Upper lobe of left lung (tissue), 6 donors: ENCODE measurements at regions not wholly inside any gene's neighbourhood (a gene's known extent, or its start where the extent isn't known, plus 50 kb on each side); places are given as distances from the start of the nearest gene placed in this dataset.

Experiments
- ATAC-seq, 2 donors: fragments of 200-7000 bp; cut with Tn5 transposase; one replicate each; pipeline ENCODE4 v1.9.1; 2022; ENCODE audit warnings: mild to moderate bottlenecking in 2 of 2, moderate library complexity in 2 of 2; ENCODE audit not compliant: low FRiP score in 2 of 2
- DNase-seq, 2 donors: peaks; one replicate each; pipeline ENCODE4 v3.0.0-alpha.2; 2019 to 2020
- H3K27ac ChIP-seq, 4 donors: fragments of 200-600 bp; sonication (generic); one replicate each; pipeline ENCODE4 v1.5.1; 2016 to 2019
- H3K27me3 ChIP-seq, 4 donors: fragments of 200-600 bp; sonication (generic); one replicate each; pipeline ENCODE4 v1.5.1; 2017 to 2019
- H3K36me3 ChIP-seq, 4 donors: fragments of 200-600 bp; sonication (generic); one replicate each; pipeline ENCODE4 v1.5.1; 2016 to 2019
- H3K4me1 ChIP-seq, 4 donors: fragments of 200-600 bp; sonication (generic); one replicate each; pipeline ENCODE4 v1.5.1; 2018 to 2019
- H3K4me3 ChIP-seq, 4 donors: fragments of 200-600 bp; sonication (generic); one replicate each; pipeline ENCODE4 v1.5.1; 2017 to 2019; ENCODE audit warnings: mild to moderate bottlenecking in 2 of 4, moderate library complexity in 1 of 4
- H3K9me3 ChIP-seq, 4 donors: fragments of 200-600 bp; sonication (generic); one replicate each; pipeline ENCODE4 v1.5.1; 2018 to 2019
- CTCF ChIP-seq, 6 experiments: fragments of 450-650 bp in 4 of 6; fragments of 200-600 bp in 2 of 6; sonication (generic) in 2 of 6; IDR thresholded peaks; one replicate each; pipeline ENCODE4 v1.5.1; 2016 to 2019; ENCODE audit warnings: antibody characterized with exemption in 6 of 6
- EP300 ChIP-seq, 4 donors: sonication (generic); formaldehyde crosslinking; IDR thresholded peaks; one replicate each; pipeline ENCODE4 v1.5.1; 2017; ENCODE audit warnings: antibody characterized with exemption in 4 of 4, control low read depth in 2 of 4
- POLR2A ChIP-seq, 4 donors: fragments of 450-650 bp; IDR thresholded peaks; one replicate each; pipeline ENCODE4 v1.5.1; 2016 to 2017; ENCODE audit warnings: antibody characterized with exemption in 4 of 4, mild to moderate bottlenecking in 2 of 4
- POLR2AphosphoS5 ChIP-seq, 2 donors: sonication (generic); formaldehyde crosslinking; IDR thresholded peaks; one replicate each; pipeline ENCODE4 v1.5.1; 2017; ENCODE audit warnings: antibody characterized with exemption in 2 of 2
- WGBS, 2 donors: methylation state at CpG; one replicate each; pipeline ENCODE4 v1.1.5; 2017 to 2018; 5-methylcytosine and 5-hydroxymethylcytosine counted together
- donor health status: DM: no; HTN: no; CAD: no; lungs with moderate emphysema.
- donor health status: DM: no; HTN: yes; CAD: no; lungs with severe emphysema.

GRCh38 chr2:194352505-194352904 is 1304.5 kb upstream of the SLC39A10 start:
- ATAC-seq (no peak), DNase-seq (no peak)
- H3K4me1 ChIP-seq: no peaks in the 10 kb centered on the region
- H3K27me3 ChIP-seq: no peaks in the 10 kb centered on the region
- no peaks in the 10 kb centered on the region for H3K36me3 ChIP-seq
- 67 to 86% methylated on average over 1 of the region's 1 CpG for WGBS, 2 donors
- H3K4me3 ChIP-seq: no peak overlapping the region
- H3K27ac ChIP-seq: no peak overlapping the region
- no peaks in the 10 kb centered on the region for H3K9me3 ChIP-seq
- TF ChIP-seq POLR2AphosphoS5 (IDR thresholded peaks at IDR 0.05): no peak
- TF ChIP-seq POLR2A (IDR thresholded peaks at IDR 0.05): no peak
- TF ChIP-seq CTCF (IDR thresholded peaks at IDR 0.05): no peak
- no peak for TF ChIP-seq EP300 (IDR thresholded peaks at IDR 0.05)

- Histone ChIP-seq H3K27ac (no peak overlapping the region), H3K4me3 (no peak overlapping the region), H3K36me3 (no peaks in the 10 kb centered on the region), H3K27me3 (no peaks in the 10 kb centered on the region), H3K9me3 (no peaks in the 10 kb centered on the region), H3K4me1 (no peaks in the 10 kb centered on the region)
- 25 to 41% methylated on average over 1 of the region's 1 CpG for whole genome bisulfite sequencing, 2 donors
- DNase-seq (no peak), ATAC-seq (no peak)
- TF ChIP-seq POLR2A (IDR thresholded peaks at IDR 0.05): no peak
- no peak for TF ChIP-seq EP300 (IDR thresholded peaks at IDR 0.05)
- no peak for TF ChIP-seq POLR2AphosphoS5 (IDR thresholded peaks at IDR 0.05)
These were observed 1310.8 kb upstream of the SLC39A10 start for GRCh38 chr2:194346193-194346592.

- 81 to 88% methylated on average over 2 of the region's 2 CpGs for WGBS, 2 donors
- no peak for DNase-seq
- no peaks in the 10 kb centered on the region for H3K4me1 ChIP-seq
- H3K36me3 ChIP-seq: no peaks in the 10 kb centered on the region
- no peak for ATAC-seq
- H3K9me3 ChIP-seq: no peaks in the 10 kb centered on the region
- H3K27ac ChIP-seq: no peak overlapping the region
- H3K27me3 ChIP-seq: no peaks in the 10 kb centered on the region
- no peak for TF ChIP-seq CTCF (IDR thresholded peaks at IDR 0.05)
- no peak for TF ChIP-seq EP300 (IDR thresholded peaks at IDR 0.05)
- no peak for TF ChIP-seq POLR2A (IDR thresholded peaks at IDR 0.05)
- no peak for TF ChIP-seq POLR2AphosphoS5 (IDR thresholded peaks at IDR 0.05)
- no peak overlapping the region for H3K4me3 ChIP-seq
These were observed 1311.7 kb upstream of the SLC39A10 start for GRCh38 chr2:194345347-194345746.

- Histone ChIP-seq H3K4me3 (no peak overlapping the region), H3K27ac (no peak overlapping the region), H3K27me3 (no peaks in the 10 kb centered on the region), H3K36me3 (no peaks in the 10 kb centered on the region), H3K9me3 (no peaks in the 10 kb centered on the region), H3K4me1 (no peaks in the 10 kb centered on the region)
- TF ChIP-seq POLR2AphosphoS5 (IDR thresholded peaks at IDR 0.05) (no peak), EP300 (IDR thresholded peaks at IDR 0.05) (no peak), CTCF (IDR thresholded peaks at IDR 0.05) (no peak), POLR2A (IDR thresholded peaks at IDR 0.05) (no peak)
- no peak for ATAC-seq
- no peak for DNase-seq
- WGBS, 2 donors: 87 to 89% methylated on average over 3 of the region's 3 CpGs
These were observed 1313.9 kb upstream of the SLC39A10 start for GRCh38 chr2:194343167-194343566.

GRCh38 chr2:194332799-194333490 is 1324.1 kb upstream of the SLC39A10 start:
- TF ChIP-seq EP300 (IDR thresholded peaks at IDR 0.05): no peak
- no peak for TF ChIP-seq POLR2AphosphoS5 (IDR thresholded peaks at IDR 0.05)
- TF ChIP-seq CTCF (IDR thresholded peaks at IDR 0.05): no peak
- no peak for TF ChIP-seq POLR2A (IDR thresholded peaks at IDR 0.05)
- H3K36me3 ChIP-seq: no peaks in the 10 kb centered on the region
- H3K9me3 ChIP-seq: peaks cover 0 to 6% (median 0%) of the 10 kb centered on the region in 4 donors
- no peak overlapping the region for H3K4me3 ChIP-seq
- no peak overlapping the region for H3K27ac ChIP-seq
- H3K4me1 ChIP-seq: no peaks in the 10 kb centered on the region
- ATAC-seq (no peak), DNase-seq (no peak)
- WGBS, 2 donors: 74 to 79% methylated on average over 9 of the region's 9 CpGs
- H3K27me3 ChIP-seq: no peaks in the 10 kb centered on the region
